HepG2 (cell line): ENCODE measurements at regions not wholly inside any gene's neighbourhood (a gene's known extent, or its start where the extent isn't known, plus 50 kb on each side); places are given as distances from the start of the nearest gene placed in this dataset.

ENCODE experiments used
- ATAC-seq: fragments of 200-7000 bp; cut with Tn5 transposase; 3 replicates; pipeline ENCODE4 v1.9.1; 2020; ENCODE audit warnings: mild to moderate bottlenecking, moderate library complexity
- BruUV-seq: library from RNA; stranded (reverse); fragments of 400-500 nt; replicated peaks from 2 replicates; lab custom pipeline; 2021; lab: Mats Ljungman, UMichigan
- CTCF ChIA-PET: fragments of 300-600 bp; formaldehyde crosslinking; extraction: SDS; loops from one replicate; lab custom pipeline; 2021; ENCODE audit warnings: low total read pairs, inconsistent platforms, low intra/inter-chr PET ratio; lab: Yijun Ruan, JAX
- POLR2A ChIA-PET: fragments of 350-600 bp; sonication (Branson Sonifier 250); formaldehyde crosslinking; loops from one replicate; lab custom pipeline; 2020; ENCODE audit warnings: antibody characterized with exemption, inconsistent platforms; lab: Yijun Ruan, JAX
- DNase-seq: peaks from one replicate; pipeline ENCODE4 v3.0.0-alpha.2; 2015; ENCODE audit warnings: low spot score
- FAIRE-seq: peaks from 3 replicates; lab custom pipeline; 2011; peaks lifted over from hg19 to GRCh38; lab: Jason Lieb, UNC
- H2AFZ ChIP-seq: one replicate; pipeline ENCODE4 v1.6.1; 2011; ENCODE audit warnings: low read length, inconsistent platforms
- H3K27ac ChIP-seq: fragments of 300-600 bp; 3 replicates; pipeline ENCODE4 v1.8.0; 2011; ENCODE audit warnings: mixed run types, mild to moderate bottlenecking, mixed read lengths, low read length, inconsistent platforms; ENCODE audit not compliant: insufficient read depth; ENCODE audit errors: extremely low read length
- H3K27me3 ChIP-seq, 2 experiments: fragments of 200-600 bp in 1 of 2; 2 replicates in 1 of 2; 3 replicates in 1 of 2; pipeline versions ENCODE4 v1.6.0 to v1.8.0; 2011; ENCODE audit warnings: low read length in 2 of 2, mild to moderate bottlenecking in 2 of 2, moderate library complexity in 2 of 2, inconsistent platforms in 1 of 2; ENCODE audit not compliant: insufficient read depth in 2 of 2, control insufficient read depth in 1 of 2
- H3K36me3 ChIP-seq, 2 experiments: fragments of 200-600 bp in 1 of 2; replicated peaks in 1 of 2; 2 replicates in 1 of 2; 3 replicates in 1 of 2; pipeline versions ENCODE4 v1.5.1 to v1.8.0; 2011; ENCODE audit warnings: low read length in 2 of 2, inconsistent platforms in 1 of 2; ENCODE audit not compliant: insufficient read depth in 2 of 2, control insufficient read depth in 1 of 2
- H3K4me1 ChIP-seq: 2 replicates; pipeline ENCODE4 v1.5.1; 2012; ENCODE audit warnings: low read length, inconsistent platforms; ENCODE audit not compliant: insufficient read depth
- H3K4me2 ChIP-seq: 2 replicates; pipeline ENCODE4 v1.6.0; 2011; ENCODE audit warnings: low read depth, low read length, inconsistent platforms
- H3K4me3 ChIP-seq, 3 experiments: fragments of 200-600 bp in 1 of 3; sonication (generic), shearing (Covaris generic) in 1 of 3; replicated peaks in 1 of 3; 2 replicates each; pipeline ENCODE4 v1.5.1; 2011 to 2016; ENCODE audit warnings: low read length in 3 of 3, inconsistent platforms in 2 of 3, low read depth in 2 of 3, mild to moderate bottlenecking in 2 of 3, control low read depth in 1 of 3, mixed read lengths in 1 of 3; ENCODE audit not compliant: insufficient read depth in 1 of 3
- H3K79me2 ChIP-seq: one replicate; pipeline ENCODE4 v1.6.1; 2011; ENCODE audit warnings: low read length, inconsistent platforms; ENCODE audit not compliant: insufficient read depth
- H3K9ac ChIP-seq: 2 replicates; pipeline ENCODE4 v1.6.0; 2011; ENCODE audit warnings: mild to moderate bottlenecking, low read depth, low read length, inconsistent platforms; ENCODE audit not compliant: insufficient read depth
- H3K9me3 ChIP-seq: 2 replicates; pipeline ENCODE4 v1.5.1; 2012; ENCODE audit warnings: mild to moderate bottlenecking, low read length
- H4K20me1 ChIP-seq: 2 replicates; pipeline ENCODE4 v1.6.0; 2011; ENCODE audit warnings: inconsistent platforms, mild to moderate bottlenecking, low read length, moderate library complexity; ENCODE audit not compliant: insufficient read depth
- BCL3 ChIP-seq: sonication (generic); formaldehyde crosslinking; IDR thresholded peaks from 2 replicates; pipeline ENCODE4 v1.5.1; 2020; ENCODE audit warnings: mild to moderate bottlenecking, missing genetic modification reagents, moderate library complexity
- CEBPG ChIP-seq: IDR thresholded peaks from 2 replicates; pipeline ENCODE4 v1.6.1; 2016
- DMAP1 ChIP-seq: IDR thresholded peaks from 2 replicates; pipeline ENCODE4 v1.6.1; 2016
- GABPA ChIP-seq, 2 experiments: IDR thresholded peaks; 2 replicates each; pipeline ENCODE4 v1.6.1; 2011 to 2016; ENCODE audit warnings: low read depth in 2 of 2, low read length in 1 of 2, missing biosample characterization in 1 of 2, missing genetic modification characterization in 1 of 2
- GRHL1 ChIP-seq: sonication (generic); formaldehyde crosslinking; conservative IDR thresholded peaks from 2 replicates; pipeline ENCODE4 v1.8.0; 2022; ENCODE audit warnings: missing genetic modification reagents
- NFIC ChIP-seq: IDR thresholded peaks from 2 replicates; pipeline ENCODE4 v1.6.1; 2012; ENCODE audit warnings: mild to moderate bottlenecking, low read length, inconsistent platforms
- PAXIP1 ChIP-seq: sonication (generic); formaldehyde crosslinking; conservative IDR thresholded peaks from 2 replicates; pipeline ENCODE4 v1.4.0; 2020; ENCODE audit warnings: mild to moderate bottlenecking, missing genetic modification reagents, moderate library complexity
- PCBP2 ChIP-seq: fragments of 200-400 bp; formaldehyde crosslinking; optimal IDR thresholded peaks from 2 replicates; pipeline ENCODE3; 2018; ENCODE audit warnings: low read length, low read depth; ENCODE audit not compliant: poor library complexity, severe bottlenecking
- SNAPC2 ChIP-seq: sonication (generic); formaldehyde crosslinking; IDR thresholded peaks from 2 replicates; pipeline ENCODE4 v1.8.1; 2022; ENCODE audit warnings: mild to moderate bottlenecking, missing genetic modification reagents
- TOE1 ChIP-seq: sonication (generic); formaldehyde crosslinking; IDR thresholded peaks from 2 replicates; pipeline ENCODE4 v1.4.0; 2020; ENCODE audit warnings: mild to moderate bottlenecking, missing genetic modification reagents
- ZFP37 ChIP-seq: sonication (generic); formaldehyde crosslinking; IDR thresholded peaks from 2 replicates; pipeline ENCODE4 v1.4.0; 2020; ENCODE audit warnings: missing genetic modification reagents, borderline replicate concordance
- ZFYVE20 ChIP-seq: sonication (generic); formaldehyde crosslinking; IDR thresholded peaks from 2 replicates; pipeline ENCODE4 v1.8.0; 2023; ENCODE audit warnings: low read depth, mild to moderate bottlenecking, moderate library complexity, missing genetic modification reagents, borderline replicate concordance
- ZMYM4 ChIP-seq: sonication (generic); formaldehyde crosslinking; IDR thresholded peaks from 2 replicates; pipeline ENCODE4 v1.8.1; 2023; ENCODE audit warnings: mild to moderate bottlenecking, missing genetic modification reagents
- ZNF607 ChIP-seq: sonication (generic); formaldehyde crosslinking; IDR thresholded peaks from 2 replicates; pipeline ENCODE4 v1.5.1; 2020; ENCODE audit warnings: missing genetic modification reagents, mild to moderate bottlenecking, borderline replicate concordance
- ZNF713 ChIP-seq: sonication (generic); formaldehyde crosslinking; IDR thresholded peaks from 2 replicates; pipeline ENCODE4 v1.4.0; 2020; ENCODE audit warnings: mild to moderate bottlenecking, missing genetic modification reagents
- ZNF770 ChIP-seq: sonication (generic); formaldehyde crosslinking; IDR thresholded peaks from 2 replicates; pipeline ENCODE4 v1.5.0; 2020; ENCODE audit warnings: mild to moderate bottlenecking, missing genetic modification reagents
- ZNF772 ChIP-seq: sonication (generic); formaldehyde crosslinking; IDR thresholded peaks from 2 replicates; pipeline ENCODE4 v1.5.0; 2020; ENCODE audit warnings: mild to moderate bottlenecking, missing genetic modification reagents
- ZNF850 ChIP-seq: sonication (generic); formaldehyde crosslinking; conservative IDR thresholded peaks from 2 replicates; pipeline ENCODE4 v1.9.0; 2021; ENCODE audit warnings: mild to moderate bottlenecking, missing genetic modification reagents
- WGBS: methylation state at CpG from one replicate; pipeline ENCODE4 v1.1.6; 2017; ENCODE audit warnings: low lambda C conversion rate; 5-methylcytosine and 5-hydroxymethylcytosine counted together
- in situ Hi-C: cut with HindIII; loops from 2 replicates; pipeline ENCODE4 v1.10.0; 2017; ENCODE audit warnings: low pct_unique_long_range_greater_than_20kb; ENCODE audit not compliant: extremely low pct_ligation_motif_present
- intact Hi-C: fragments of 100-400 bp; cut with micrococcal nuclease; formaldehyde crosslinking; loops from one replicate; pipeline ENCODE4 v1.10.0; 2022; ENCODE audit not compliant: unreplicated experiment

- no peak for DNase-seq
- Histone ChIP-seq H3K4me2 (no peak overlapping the region), H3K27me3 (peaks cover 0 to 6% of the 10 kb centered on the region in 2 experiments; a peak in 1 of 5 replicates), H4K20me1 (no peaks in the 10 kb centered on the region), H3K79me2 (no peaks in the 10 kb centered on the region), H3K27ac (no peak overlapping the region), H3K4me3 (no peak overlapping the region), H3K36me3 (no peaks in the 10 kb centered on the region), H2AFZ (no peak overlapping the region), H3K9me3 (no peaks in the 10 kb centered on the region), H3K9ac (no peak overlapping the region), H3K4me1 (no peaks in the 10 kb centered on the region)
- CTCF ChIA-PET, result no interaction called here
- WGBS, result 30% methylated on average over 7 of the region's 7 CpGs
- no TSS peak for BruUV-seq
- intact Hi-C loops, result no loop called here
- in situ Hi-C loops, result no loop called here
- POLR2A ChIA-PET, result no interaction called here
- no peak for FAIRE-seq
- no peak for ATAC-seq
- TF ChIP-seq GRHL1, result no peak
- TF ChIP-seq TOE1 (CRISPR knock-in tag), result no peak
- no peak for TF ChIP-seq ZNF713 (CRISPR knock-in tag)
- no peak for TF ChIP-seq ZNF607
- TF ChIP-seq ZFP37 (CRISPR knock-in tag), result no peak
- TF ChIP-seq PCBP2, result no peak
- TF ChIP-seq ZFYVE20 (CRISPR knock-in tag), result no peak
- no peak for TF ChIP-seq CEBPG (CRISPR knock-in tag)
- no peak for TF ChIP-seq ZNF850 (CRISPR knock-in tag)
- no peak for TF ChIP-seq ZNF772
- no peak for TF ChIP-seq SNAPC2 (CRISPR knock-in tag)
- no peak for TF ChIP-seq ZMYM4
- TF ChIP-seq GABPA (IDR thresholded peaks at IDR 0.05; ENCODE audit: low read depth, low read length), result no peak
- no peak for TF ChIP-seq GABPA (CRISPR knock-in tag; IDR thresholded peaks at IDR 0.05; ENCODE audit: low read depth)
- no peak for TF ChIP-seq ZNF770 (CRISPR knock-in tag)
- TF ChIP-seq DMAP1 (CRISPR knock-in tag), result no peak
- TF ChIP-seq PAXIP1 (CRISPR knock-in tag), result no peak
- no peak for TF ChIP-seq NFIC
- no peak for TF ChIP-seq BCL3
These were observed 62.1 kb upstream of the PRKAR2B start for GRCh38 chr7:106982415-106982814.
